ENCODE measurements at regions not wholly inside any gene's neighbourhood (a gene's known extent, or its start where the extent isn't known, plus 50 kb on each side); places are given as distances from the start of the nearest gene placed in this dataset.

- no peak overlapping the region for H3K27ac Mint-ChIP-seq
- Histone ChIP-seq H3K4me3 (no peak overlapping the region), H3F3A (replicated peaks; ENCODE audit: low read depth) (no peaks in the 10 kb centered on the region), H3K79me2 (replicated peaks; ENCODE audit: insufficient read depth) (no peaks in the 10 kb centered on the region), H3K9me2 (ENCODE audit: insufficient read depth) (no peaks in the 10 kb centered on the region), H2AFZ (no peak overlapping the region), H3K27ac (ENCODE audit: low read depth) (no peak overlapping the region), H3K36me3 (ENCODE audit: insufficient read depth) (no peaks in the 10 kb centered on the region), H3K4me2 (no peak overlapping the region), H4K20me1 (replicated peaks; ENCODE audit: insufficient read depth) (no peaks in the 10 kb centered on the region), H3K4me1 (ENCODE audit: insufficient read depth) (no peaks in the 10 kb centered on the region), H3K27me3 (ENCODE audit: insufficient read depth) (no peaks in the 10 kb centered on the region)
- no peaks in the 10 kb centered on the region for H3K36me3 Mint-ChIP-seq (ENCODE audit: low read depth)
- no peak for ATAC-seq
- peaks cover 5% of the 10 kb centered on the region; the same call in 1 of the 3 replicates for H3K4me1 Mint-ChIP-seq
- no peak for TF ChIP-seq CREB1 (CRISPR knock-in tag; IDR thresholded peaks at IDR 0.05; ENCODE audit: low read depth)
- TF ChIP-seq ZNF331 (CRISPR knock-in tag; IDR thresholded peaks at IDR 0.05; ENCODE audit: low read depth), result no peak
- TF ChIP-seq POLR2AphosphoS5 (IDR thresholded peaks at IDR 0.05; ENCODE audit: low read depth), result no peak
- TF ChIP-seq EZH2 (IDR thresholded peaks at IDR 0.05; ENCODE audit: low read depth, unreplicated experiment), result no peak
- no peak for TF ChIP-seq NANOG (IDR thresholded peaks at IDR 0.05; ENCODE audit: borderline replicate concordance)
- no peak for TF ChIP-seq EZH2phosphoT487 (IDR thresholded peaks at IDR 0.05; ENCODE audit: unreplicated experiment)
- TF ChIP-seq ETS1 (IDR thresholded peaks at IDR 0.05), result no peak
- TF ChIP-seq STAT1 (IDR thresholded peaks at IDR 0.05; ENCODE audit: unreplicated experiment), result no peak
- no peak for TF ChIP-seq REST (IDR thresholded peaks at IDR 0.05; ENCODE audit: unreplicated experiment)
- TF ChIP-seq ZNF462 (CRISPR knock-in tag; IDR thresholded peaks at IDR 0.05), result no peak
- no peak for TF ChIP-seq JUNB (IDR thresholded peaks at IDR 0.05; ENCODE audit: unreplicated experiment)
- no peak for TF ChIP-seq CTCF (conservative IDR thresholded peaks at IDR 0.05; ENCODE audit: low read depth in 2 of 2)
- TF ChIP-seq ZNF114 (CRISPR knock-in tag; IDR thresholded peaks at IDR 0.05), result no peak
- H3K4me3 Mint-ChIP-seq, result no peak overlapping the region
- peaks cover 27% of the 10 kb centered on the region for H3K9me3 Mint-ChIP-seq
- H3K27me3 Mint-ChIP-seq (ENCODE audit: insufficient read depth, low read depth, poor library complexity), result peaks cover 5% of the 10 kb centered on the region
- DNase-seq (ENCODE audit: low spot score), result no peak
Observed at GRCh38 chr5:2690293-2690692, 61.2 kb downstream of the IRX2 start.

Data from GM23338 (cell line).